Suprapubic skin (tissue), 4 donors: ENCODE measurements at regions not wholly inside any gene's neighbourhood (a gene's known extent, or its start where the extent isn't known, plus 50 kb on each side); places are given as distances from the start of the nearest gene placed in this dataset.

Experiments used
- DNase-seq, 2 donors: peaks; one replicate each; pipeline ENCODE4 v3.0.0-alpha.2; 2019; ENCODE audit warnings: low spot score in 2 of 2
- H3K27ac ChIP-seq: fragments of 200-600 bp; sonication (generic); one replicate; pipeline ENCODE4 v1.5.1; 2019
- H3K27me3 ChIP-seq: fragments of 200-600 bp; sonication (generic); one replicate; pipeline ENCODE4 v1.5.1; 2019
- H3K36me3 ChIP-seq: fragments of 200-600 bp; sonication (generic); one replicate; pipeline ENCODE4 v1.5.1; 2019
- H3K4me1 ChIP-seq: fragments of 200-600 bp; sonication (generic); one replicate; pipeline ENCODE4 v1.5.1; 2019
- H3K4me3 ChIP-seq: fragments of 200-600 bp; sonication (generic); one replicate; pipeline ENCODE4 v1.5.1; 2019; ENCODE audit warnings: mild to moderate bottlenecking
- H3K9me3 ChIP-seq: fragments of 200-600 bp; sonication (generic); one replicate; pipeline ENCODE4 v1.5.1; 2019
- EP300 ChIP-seq: sonication (generic); formaldehyde crosslinking; IDR thresholded peaks from one replicate; pipeline ENCODE4 v1.6.1; 2017; ENCODE audit warnings: antibody characterized with exemption
- POLR2A ChIP-seq, 2 donors: fragments of 450-650 bp; IDR thresholded peaks; one replicate each; pipeline ENCODE4 v1.6.1; 2017; ENCODE audit warnings: antibody characterized with exemption in 2 of 2, mild to moderate bottlenecking in 2 of 2, moderate library complexity in 2 of 2
- POLR2AphosphoS5 ChIP-seq, 3 donors: sonication (generic); formaldehyde crosslinking; IDR thresholded peaks; one replicate each; pipeline ENCODE4 v1.6.1; 2017; ENCODE audit warnings: antibody characterized with exemption in 3 of 3
- WGBS: methylation state at CpG from one replicate; pipeline ENCODE4 v1.1.5; 2018; 5-methylcytosine and 5-hydroxymethylcytosine counted together
- TF ChIP-seq, protein P1 (sequence below), 2 donors: fragments of 200-600 bp in 1 of 2; fragments of 450-650 bp in 1 of 2; sonication (generic) in 1 of 2; IDR thresholded peaks; one replicate each; pipeline ENCODE4 v1.5.1; 2016 to 2019; ENCODE audit warnings: antibody characterized with exemption in 2 of 2, mild to moderate bottlenecking in 1 of 2, moderate library complexity in 1 of 2

DNA sequence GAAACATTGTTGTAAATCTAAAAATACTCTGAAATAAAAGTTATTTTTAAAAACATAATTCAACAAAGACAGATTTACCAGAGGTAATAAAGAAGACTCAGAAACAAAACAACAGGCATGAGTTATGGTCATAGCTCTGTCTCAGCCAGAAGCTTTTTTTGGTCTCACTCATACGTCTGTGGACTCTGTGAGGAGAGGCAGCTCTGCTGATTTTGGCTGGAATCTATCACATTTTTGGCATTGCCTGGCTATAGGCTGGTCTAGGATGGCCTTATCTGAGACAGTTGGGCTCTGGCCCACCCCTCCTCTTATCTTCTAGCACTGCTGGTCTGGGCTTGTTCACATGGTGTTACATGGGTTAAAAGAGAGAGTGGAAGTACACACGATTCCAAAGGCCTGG lies 514.0 kb upstream of the BTBD3 start:
- 21% methylated on average over 2 of the region's 2 CpGs for WGBS
- Histone ChIP-seq H3K36me3 (no peaks in the 10 kb centered on the region), H3K27me3 (no peaks in the 10 kb centered on the region), H3K4me3 (no peak overlapping the region), H3K9me3 (no peaks in the 10 kb centered on the region), H3K27ac (no peak overlapping the region), H3K4me1 (no peaks in the 10 kb centered on the region)
- DNase-seq: no peak
- no peak for TF ChIP-seq POLR2A (IDR thresholded peaks at IDR 0.05)
- TF ChIP-seq, protein P1, sequence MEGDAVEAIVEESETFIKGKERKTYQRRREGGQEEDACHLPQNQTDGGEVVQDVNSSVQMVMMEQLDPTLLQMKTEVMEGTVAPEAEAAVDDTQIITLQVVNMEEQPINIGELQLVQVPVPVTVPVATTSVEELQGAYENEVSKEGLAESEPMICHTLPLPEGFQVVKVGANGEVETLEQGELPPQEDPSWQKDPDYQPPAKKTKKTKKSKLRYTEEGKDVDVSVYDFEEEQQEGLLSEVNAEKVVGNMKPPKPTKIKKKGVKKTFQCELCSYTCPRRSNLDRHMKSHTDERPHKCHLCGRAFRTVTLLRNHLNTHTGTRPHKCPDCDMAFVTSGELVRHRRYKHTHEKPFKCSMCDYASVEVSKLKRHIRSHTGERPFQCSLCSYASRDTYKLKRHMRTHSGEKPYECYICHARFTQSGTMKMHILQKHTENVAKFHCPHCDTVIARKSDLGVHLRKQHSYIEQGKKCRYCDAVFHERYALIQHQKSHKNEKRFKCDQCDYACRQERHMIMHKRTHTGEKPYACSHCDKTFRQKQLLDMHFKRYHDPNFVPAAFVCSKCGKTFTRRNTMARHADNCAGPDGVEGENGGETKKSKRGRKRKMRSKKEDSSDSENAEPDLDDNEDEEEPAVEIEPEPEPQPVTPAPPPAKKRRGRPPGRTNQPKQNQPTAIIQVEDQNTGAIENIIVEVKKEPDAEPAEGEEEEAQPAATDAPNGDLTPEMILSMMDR (IDR thresholded peaks at IDR 0.05): no peak
- no peak for TF ChIP-seq EP300
- TF ChIP-seq POLR2AphosphoS5 (IDR thresholded peaks at IDR 0.05): no peak

DNA sequence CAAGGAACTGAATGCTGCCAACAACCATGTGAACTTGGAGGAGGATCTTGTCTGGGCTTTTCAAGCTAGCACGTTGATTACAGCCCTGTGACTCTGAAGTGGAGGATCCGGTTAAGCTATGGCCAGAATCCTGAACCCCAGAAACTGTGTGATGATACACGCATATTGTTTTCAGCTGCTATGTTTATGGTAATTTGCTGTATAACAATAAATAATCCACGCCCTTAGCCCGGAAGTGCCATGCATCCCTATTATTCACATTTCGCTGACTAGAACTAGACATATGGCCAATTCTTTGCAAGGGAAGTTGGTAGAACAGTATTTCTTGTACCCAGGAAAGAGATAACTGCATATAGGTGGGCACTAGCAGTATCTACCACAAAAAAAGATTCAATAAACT lies 510.8 kb upstream of the BTBD3 start:
- 73% methylated on average over 6 of the region's 6 CpGs for WGBS
- Histone ChIP-seq H3K4me3 (no peak overlapping the region), H3K27me3 (no peaks in the 10 kb centered on the region), H3K36me3 (no peaks in the 10 kb centered on the region), H3K27ac (no peak overlapping the region), H3K4me1 (no peaks in the 10 kb centered on the region), H3K9me3 (no peaks in the 10 kb centered on the region)
- no peak for DNase-seq
- no peak for TF ChIP-seq POLR2A (IDR thresholded peaks at IDR 0.05)
- no peak for TF ChIP-seq EP300
- TF ChIP-seq, protein P1 (IDR thresholded peaks at IDR 0.05): no peak
- no peak for TF ChIP-seq POLR2AphosphoS5 (IDR thresholded peaks at IDR 0.05)

DNA sequence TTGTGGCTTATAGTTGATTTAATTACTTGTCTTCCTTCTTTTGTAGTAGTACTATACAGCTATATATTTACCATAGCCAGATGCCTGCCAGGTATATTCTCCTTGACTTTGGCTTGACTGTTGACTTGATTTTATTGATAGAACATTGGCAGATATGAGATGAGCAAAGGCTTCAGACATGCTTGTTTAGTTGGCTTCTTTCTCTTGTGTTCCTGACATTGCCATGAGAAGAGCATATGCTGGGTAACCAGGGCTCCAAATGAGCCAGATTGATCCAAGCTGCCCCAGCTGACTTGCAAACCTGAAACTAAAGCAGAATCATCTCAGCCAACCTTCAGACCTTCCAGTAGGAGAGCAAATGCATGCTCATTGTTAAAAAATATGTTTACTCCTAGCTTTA lies 508.1 kb upstream of the BTBD3 start:
- no peak for TF ChIP-seq POLR2A (IDR thresholded peaks at IDR 0.05)
- TF ChIP-seq, protein P1 (IDR thresholded peaks at IDR 0.05): no peak
- no peak for TF ChIP-seq POLR2AphosphoS5 (IDR thresholded peaks at IDR 0.05)
- TF ChIP-seq EP300: no peak
- H3K9me3 ChIP-seq: no peaks in the 10 kb centered on the region
- H3K36me3 ChIP-seq: no peaks in the 10 kb centered on the region
- H3K4me1 ChIP-seq: no peaks in the 10 kb centered on the region
- no peak for DNase-seq
- H3K27me3 ChIP-seq: no peaks in the 10 kb centered on the region
- H3K27ac ChIP-seq: no peak overlapping the region
- H3K4me3 ChIP-seq: no peak overlapping the region

DNA sequence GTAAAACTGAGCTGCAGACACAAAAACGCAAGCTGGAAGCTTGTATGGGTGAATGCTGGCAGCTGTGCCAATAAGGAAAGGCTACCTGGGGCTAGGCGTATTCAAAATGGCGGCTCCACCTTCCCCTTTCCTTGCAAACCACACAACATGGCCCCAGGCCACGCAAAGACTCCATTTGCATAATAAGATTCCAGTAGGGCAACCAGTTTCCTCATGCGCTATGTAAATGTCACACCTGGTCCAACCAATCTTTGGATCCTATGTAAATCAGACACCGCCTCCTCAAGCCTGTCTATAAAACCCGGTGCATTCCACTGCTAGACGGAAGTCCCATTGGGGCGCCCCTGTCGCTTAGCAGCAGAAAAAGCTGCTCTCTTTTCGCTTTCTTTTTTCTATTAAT lies 505.9 kb upstream of the BTBD3 start:
- Histone ChIP-seq H3K9me3 (no peaks in the 10 kb centered on the region), H3K27ac (no peak overlapping the region), H3K36me3 (no peaks in the 10 kb centered on the region), H3K4me1 (no peaks in the 10 kb centered on the region), H3K27me3 (no peaks in the 10 kb centered on the region), H3K4me3 (no peak overlapping the region)
- 91% methylated on average over 11 of the region's 11 CpGs for WGBS
- no peak for DNase-seq
- TF ChIP-seq POLR2A (IDR thresholded peaks at IDR 0.05) (no peak), POLR2AphosphoS5 (IDR thresholded peaks at IDR 0.05) (no peak)
- TF ChIP-seq, protein P1 (IDR thresholded peaks at IDR 0.05): no peak

DNA sequence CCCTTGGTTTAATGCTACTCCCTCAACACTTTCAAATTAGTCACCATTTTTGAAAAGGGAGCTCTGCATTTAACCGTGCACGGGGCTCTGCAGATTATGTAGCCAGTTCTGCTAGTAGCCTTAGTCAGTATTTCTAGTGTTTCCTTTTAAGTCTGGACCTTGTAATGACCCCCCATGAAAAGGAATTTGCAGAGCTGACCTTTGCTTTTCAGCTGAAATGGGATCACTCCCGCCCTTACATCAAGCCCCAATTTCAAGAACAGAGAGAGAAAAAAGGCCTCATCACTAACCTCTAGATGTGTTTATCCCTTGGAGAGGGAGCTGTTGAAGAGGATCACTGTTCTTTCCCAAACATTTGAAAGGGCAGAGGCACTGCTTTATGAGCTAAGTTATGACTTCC lies 490.7 kb upstream of the BTBD3 start:
- Histone ChIP-seq H3K27ac (no peak overlapping the region), H3K4me1 (no peaks in the 10 kb centered on the region), H3K4me3 (no peak overlapping the region), H3K36me3 (no peaks in the 10 kb centered on the region), H3K27me3 (no peaks in the 10 kb centered on the region), H3K9me3 (no peaks in the 10 kb centered on the region)
- no peak for TF ChIP-seq POLR2AphosphoS5 (IDR thresholded peaks at IDR 0.05)
- TF ChIP-seq, protein P1 (IDR thresholded peaks at IDR 0.05): no peak
- no peak for TF ChIP-seq EP300
- no peak for TF ChIP-seq POLR2A (IDR thresholded peaks at IDR 0.05)
- 82% methylated on average over 3 of the region's 3 CpGs for WGBS
- DNase-seq: no peak
